GM23338 (cell line): ENCODE measurements at regions not wholly inside any gene's neighbourhood (a gene's known extent, or its start where the extent isn't known, plus 50 kb on each side); places are given as distances from the start of the nearest gene placed in this dataset.

ENCODE experiments used
- ATAC-seq: fragments of 200-7000 bp; cut with Tn5 transposase; 3 replicates; pipeline ENCODE4 v1.9.1; 2020
- DNase-seq: peaks from one replicate; pipeline ENCODE4 v3.0.0-alpha.2; 2015; ENCODE audit warnings: low spot score
- H2AFZ ChIP-seq: fragments of 200-600 bp; sonication (generic); 2 replicates; pipeline ENCODE4 v1.8.0; 2016; ENCODE audit warnings: antibody characterized with exemption, mild to moderate bottlenecking, moderate library complexity
- H3F3A ChIP-seq: fragments of 200-600 bp; sonication (generic); replicated peaks from 2 replicates; pipeline ENCODE4 v1.8.0; 2017; ENCODE audit warnings: antibody characterized with exemption, mixed run types, low read depth
- H3K27ac ChIP-seq: fragments of 200-600 bp; sonication (generic); 2 replicates; pipeline ENCODE4 v1.6.1; 2016; ENCODE audit warnings: low read depth
- H3K27me3 ChIP-seq: fragments of 200-600 bp; sonication (generic); 2 replicates; pipeline ENCODE4 v1.8.0; 2016; ENCODE audit warnings: mild to moderate bottlenecking, mixed run types, moderate library complexity; ENCODE audit not compliant: insufficient read depth
- H3K36me3 ChIP-seq: fragments of 200-600 bp; sonication (generic); 2 replicates; pipeline ENCODE4 v1.8.0; 2016; ENCODE audit warnings: mild to moderate bottlenecking; ENCODE audit not compliant: insufficient read depth
- H3K4me1 ChIP-seq: fragments of 200-600 bp; sonication (generic); 2 replicates; pipeline ENCODE4 v1.8.0; 2016; ENCODE audit warnings: mild to moderate bottlenecking, moderate library complexity; ENCODE audit not compliant: insufficient read depth
- H3K4me2 ChIP-seq: fragments of 200-600 bp; sonication (generic); 2 replicates; pipeline ENCODE4 v1.7.1; 2017; ENCODE audit warnings: mixed run types
- H3K4me3 ChIP-seq: fragments of 200-600 bp; sonication (generic); 2 replicates; pipeline ENCODE4 v1.6.1; 2016; ENCODE audit warnings: mixed run types
- H3K79me2 ChIP-seq: fragments of 200-600 bp; sonication (generic); replicated peaks from 2 replicates; pipeline ENCODE4 v1.8.0; 2017; ENCODE audit warnings: mild to moderate bottlenecking; ENCODE audit not compliant: insufficient read depth
- H3K9me2 ChIP-seq: fragments of 200-600 bp; sonication (generic); 2 replicates; pipeline ENCODE4 v1.8.0; 2017; ENCODE audit not compliant: insufficient read depth
- H4K20me1 ChIP-seq: fragments of 200-600 bp; sonication (generic); replicated peaks from 2 replicates; pipeline ENCODE4 v1.8.0; 2017; ENCODE audit warnings: mild to moderate bottlenecking; ENCODE audit not compliant: insufficient read depth
- H3K27ac Mint-ChIP-seq: 2 replicates; pipeline ENCODE4 v1.8.0; 2020; ENCODE audit warnings: inconsistent platforms, mild to moderate bottlenecking, moderate library complexity, mixed read lengths
- H3K27me3 Mint-ChIP-seq: 3 replicates; pipeline ENCODE4 v1.8.0; 2022; ENCODE audit warnings: low read depth, mild to moderate bottlenecking, moderate library complexity, mixed read lengths, inconsistent platforms; ENCODE audit not compliant: insufficient read depth, poor library complexity
- H3K36me3 Mint-ChIP-seq: 3 replicates; pipeline ENCODE4 v1.8.0; 2021; ENCODE audit warnings: low read depth, mild to moderate bottlenecking, inconsistent platforms, moderate library complexity, mixed read lengths
- H3K4me1 Mint-ChIP-seq: 3 replicates; pipeline ENCODE4 v1.8.0; 2020; ENCODE audit warnings: mild to moderate bottlenecking, inconsistent platforms, mixed read lengths
- H3K4me3 Mint-ChIP-seq: 3 replicates; pipeline ENCODE4 v1.8.0; 2021; ENCODE audit warnings: moderate library complexity, mild to moderate bottlenecking, inconsistent platforms, mixed read lengths
- H3K9me3 Mint-ChIP-seq: 3 replicates; pipeline ENCODE4 v1.8.0; 2020; ENCODE audit warnings: moderate library complexity, mild to moderate bottlenecking, inconsistent platforms, mixed read lengths
- CREB1 ChIP-seq: fragments of 250-450 bp; sonication (Bioruptor Pico); IDR thresholded peaks from 2 replicates; pipeline ENCODE4 v1.5.0; 2020; ENCODE audit warnings: low read depth, mild to moderate bottlenecking, moderate library complexity
- EZH2phosphoT487 ChIP-seq: fragments of 200-600 bp; sonication (generic); IDR thresholded peaks from one replicate; pipeline ENCODE4 v1.8.1; 2018; ENCODE audit warnings: antibody characterized with exemption; ENCODE audit not compliant: unreplicated experiment
- JUNB ChIP-seq: IDR thresholded peaks from one replicate; pipeline ENCODE4 v1.6.1; 2016; ENCODE audit warnings: antibody characterized with exemption; ENCODE audit not compliant: unreplicated experiment
- POLR2AphosphoS5 ChIP-seq: IDR thresholded peaks from 2 replicates; pipeline ENCODE4 v1.6.1; 2016; ENCODE audit warnings: antibody characterized with exemption, low read depth
- STAT1 ChIP-seq: IDR thresholded peaks from one replicate; pipeline ENCODE4 v1.6.1; 2016; ENCODE audit warnings: antibody characterized with exemption; ENCODE audit not compliant: unreplicated experiment
- ZNF331 ChIP-seq: fragments of 250-450 bp; sonication (Bioruptor Pico); IDR thresholded peaks from 2 replicates; pipeline ENCODE4 v1.5.0; 2020; ENCODE audit warnings: low read depth, mild to moderate bottlenecking, moderate library complexity
- TF ChIP-seq, protein P1 (sequence below): IDR thresholded peaks from 2 replicates; pipeline ENCODE4 v1.6.1; 2016; ENCODE audit warnings: antibody characterized with exemption
- TF ChIP-seq, protein P2 (sequence below): fragments of 250-450 bp; sonication (Bioruptor Pico); IDR thresholded peaks from 2 replicates; pipeline ENCODE4 v1.5.0; 2020; ENCODE audit warnings: mild to moderate bottlenecking, moderate library complexity

DNA sequence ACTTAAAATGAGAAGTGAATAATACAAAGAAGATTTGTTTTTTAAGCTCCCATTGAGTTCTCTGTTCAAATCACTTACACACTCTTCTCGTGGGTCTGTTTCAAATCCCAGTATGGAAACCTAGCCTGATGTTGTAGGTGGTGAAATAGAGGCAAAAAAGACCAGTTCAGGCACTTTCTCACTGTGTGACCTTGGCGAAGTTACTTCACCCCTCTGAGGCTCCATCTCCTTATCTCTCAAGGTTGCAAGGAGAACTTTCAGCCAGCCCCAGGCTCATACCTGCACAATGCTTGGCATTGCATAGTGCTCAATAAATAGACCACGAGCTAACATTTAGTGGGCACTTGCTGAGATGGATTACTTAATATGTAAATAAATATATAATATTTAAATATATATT, 90.1 kb downstream of the PRLHR start (continued):
- TF ChIP-seq, protein P1, sequence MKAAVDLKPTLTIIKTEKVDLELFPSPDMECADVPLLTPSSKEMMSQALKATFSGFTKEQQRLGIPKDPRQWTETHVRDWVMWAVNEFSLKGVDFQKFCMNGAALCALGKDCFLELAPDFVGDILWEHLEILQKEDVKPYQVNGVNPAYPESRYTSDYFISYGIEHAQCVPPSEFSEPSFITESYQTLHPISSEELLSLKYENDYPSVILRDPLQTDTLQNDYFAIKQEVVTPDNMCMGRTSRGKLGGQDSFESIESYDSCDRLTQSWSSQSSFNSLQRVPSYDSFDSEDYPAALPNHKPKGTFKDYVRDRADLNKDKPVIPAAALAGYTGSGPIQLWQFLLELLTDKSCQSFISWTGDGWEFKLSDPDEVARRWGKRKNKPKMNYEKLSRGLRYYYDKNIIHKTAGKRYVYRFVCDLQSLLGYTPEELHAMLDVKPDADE: no peak
- TF ChIP-seq EZH2phosphoT487 (no peak), JUNB (no peak), CREB1 (CRISPR knock-in tag) (no peak)

DNA sequence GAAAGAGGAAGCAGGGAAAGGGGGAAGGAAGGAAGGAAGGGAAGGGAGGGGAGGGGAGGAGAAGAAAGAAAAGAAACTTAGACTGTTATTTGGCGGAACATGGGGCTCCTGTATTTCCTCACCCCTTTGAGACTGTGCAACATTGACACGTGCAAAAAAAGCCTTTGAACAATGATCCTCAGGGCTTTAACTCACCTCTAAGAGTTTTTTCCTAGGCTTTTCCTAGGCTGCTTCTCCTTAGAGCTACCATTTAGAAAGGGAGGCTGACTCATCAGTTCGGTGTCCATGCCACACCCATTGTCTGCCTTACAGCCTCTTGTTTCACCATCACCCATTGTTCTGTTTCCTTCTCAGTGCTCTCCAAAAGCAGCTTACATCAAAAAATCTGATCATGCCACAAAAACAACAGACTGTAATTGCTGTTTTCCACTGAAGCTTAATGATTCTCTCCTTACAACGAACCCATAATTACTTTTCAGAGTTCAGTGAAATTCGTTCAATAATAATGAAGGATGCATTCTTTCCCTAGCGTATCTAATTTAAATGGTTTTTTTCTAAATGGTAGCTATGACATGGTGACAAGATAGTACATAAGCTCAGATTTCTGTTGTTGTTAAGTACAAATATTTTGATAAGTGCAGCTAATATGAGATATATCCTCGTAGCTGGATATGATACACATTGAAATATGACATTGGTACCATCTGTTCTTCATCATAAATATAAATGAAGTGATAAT, 90.8 kb downstream of the PRLHR start:
- H3K4me2 ChIP-seq: no peak overlapping the region
- DNase-seq (peak; percentile 37), ATAC-seq (peak; percentile 39; the same call in 1 of the 3 replicates)
- no peaks in the 10 kb centered on the region for H3K36me3 ChIP-seq
- H3K27ac Mint-ChIP-seq: no peak overlapping the region; the same call in 1 of the 2 replicates
- no peaks in the 10 kb centered on the region for H3K36me3 Mint-ChIP-seq
- no peaks in the 10 kb centered on the region for H3K27me3 Mint-ChIP-seq
- no peaks in the 10 kb centered on the region for H3K9me3 Mint-ChIP-seq
- H2AFZ ChIP-seq: peak overlapping the region; percentile 3; the same call in 1 of the 2 replicates
- H3K79me2 ChIP-seq: no peaks in the 10 kb centered on the region
- H3K4me3 ChIP-seq: no peak overlapping the region
- H3F3A ChIP-seq: no peaks in the 10 kb centered on the region
- no peaks in the 10 kb centered on the region for H3K27me3 ChIP-seq
- H3K9me2 ChIP-seq: peaks cover 3% of the 10 kb centered on the region; the same call in 1 of the 2 replicates
- no peak overlapping the region for H3K4me3 Mint-ChIP-seq
- H3K4me1 Mint-ChIP-seq: peaks cover 9% of the 10 kb centered on the region; the same call in 2 of the 3 replicates
- H4K20me1 ChIP-seq: no peaks in the 10 kb centered on the region
- H3K4me1 ChIP-seq: no peaks in the 10 kb centered on the region
- TF ChIP-seq, protein P2, sequence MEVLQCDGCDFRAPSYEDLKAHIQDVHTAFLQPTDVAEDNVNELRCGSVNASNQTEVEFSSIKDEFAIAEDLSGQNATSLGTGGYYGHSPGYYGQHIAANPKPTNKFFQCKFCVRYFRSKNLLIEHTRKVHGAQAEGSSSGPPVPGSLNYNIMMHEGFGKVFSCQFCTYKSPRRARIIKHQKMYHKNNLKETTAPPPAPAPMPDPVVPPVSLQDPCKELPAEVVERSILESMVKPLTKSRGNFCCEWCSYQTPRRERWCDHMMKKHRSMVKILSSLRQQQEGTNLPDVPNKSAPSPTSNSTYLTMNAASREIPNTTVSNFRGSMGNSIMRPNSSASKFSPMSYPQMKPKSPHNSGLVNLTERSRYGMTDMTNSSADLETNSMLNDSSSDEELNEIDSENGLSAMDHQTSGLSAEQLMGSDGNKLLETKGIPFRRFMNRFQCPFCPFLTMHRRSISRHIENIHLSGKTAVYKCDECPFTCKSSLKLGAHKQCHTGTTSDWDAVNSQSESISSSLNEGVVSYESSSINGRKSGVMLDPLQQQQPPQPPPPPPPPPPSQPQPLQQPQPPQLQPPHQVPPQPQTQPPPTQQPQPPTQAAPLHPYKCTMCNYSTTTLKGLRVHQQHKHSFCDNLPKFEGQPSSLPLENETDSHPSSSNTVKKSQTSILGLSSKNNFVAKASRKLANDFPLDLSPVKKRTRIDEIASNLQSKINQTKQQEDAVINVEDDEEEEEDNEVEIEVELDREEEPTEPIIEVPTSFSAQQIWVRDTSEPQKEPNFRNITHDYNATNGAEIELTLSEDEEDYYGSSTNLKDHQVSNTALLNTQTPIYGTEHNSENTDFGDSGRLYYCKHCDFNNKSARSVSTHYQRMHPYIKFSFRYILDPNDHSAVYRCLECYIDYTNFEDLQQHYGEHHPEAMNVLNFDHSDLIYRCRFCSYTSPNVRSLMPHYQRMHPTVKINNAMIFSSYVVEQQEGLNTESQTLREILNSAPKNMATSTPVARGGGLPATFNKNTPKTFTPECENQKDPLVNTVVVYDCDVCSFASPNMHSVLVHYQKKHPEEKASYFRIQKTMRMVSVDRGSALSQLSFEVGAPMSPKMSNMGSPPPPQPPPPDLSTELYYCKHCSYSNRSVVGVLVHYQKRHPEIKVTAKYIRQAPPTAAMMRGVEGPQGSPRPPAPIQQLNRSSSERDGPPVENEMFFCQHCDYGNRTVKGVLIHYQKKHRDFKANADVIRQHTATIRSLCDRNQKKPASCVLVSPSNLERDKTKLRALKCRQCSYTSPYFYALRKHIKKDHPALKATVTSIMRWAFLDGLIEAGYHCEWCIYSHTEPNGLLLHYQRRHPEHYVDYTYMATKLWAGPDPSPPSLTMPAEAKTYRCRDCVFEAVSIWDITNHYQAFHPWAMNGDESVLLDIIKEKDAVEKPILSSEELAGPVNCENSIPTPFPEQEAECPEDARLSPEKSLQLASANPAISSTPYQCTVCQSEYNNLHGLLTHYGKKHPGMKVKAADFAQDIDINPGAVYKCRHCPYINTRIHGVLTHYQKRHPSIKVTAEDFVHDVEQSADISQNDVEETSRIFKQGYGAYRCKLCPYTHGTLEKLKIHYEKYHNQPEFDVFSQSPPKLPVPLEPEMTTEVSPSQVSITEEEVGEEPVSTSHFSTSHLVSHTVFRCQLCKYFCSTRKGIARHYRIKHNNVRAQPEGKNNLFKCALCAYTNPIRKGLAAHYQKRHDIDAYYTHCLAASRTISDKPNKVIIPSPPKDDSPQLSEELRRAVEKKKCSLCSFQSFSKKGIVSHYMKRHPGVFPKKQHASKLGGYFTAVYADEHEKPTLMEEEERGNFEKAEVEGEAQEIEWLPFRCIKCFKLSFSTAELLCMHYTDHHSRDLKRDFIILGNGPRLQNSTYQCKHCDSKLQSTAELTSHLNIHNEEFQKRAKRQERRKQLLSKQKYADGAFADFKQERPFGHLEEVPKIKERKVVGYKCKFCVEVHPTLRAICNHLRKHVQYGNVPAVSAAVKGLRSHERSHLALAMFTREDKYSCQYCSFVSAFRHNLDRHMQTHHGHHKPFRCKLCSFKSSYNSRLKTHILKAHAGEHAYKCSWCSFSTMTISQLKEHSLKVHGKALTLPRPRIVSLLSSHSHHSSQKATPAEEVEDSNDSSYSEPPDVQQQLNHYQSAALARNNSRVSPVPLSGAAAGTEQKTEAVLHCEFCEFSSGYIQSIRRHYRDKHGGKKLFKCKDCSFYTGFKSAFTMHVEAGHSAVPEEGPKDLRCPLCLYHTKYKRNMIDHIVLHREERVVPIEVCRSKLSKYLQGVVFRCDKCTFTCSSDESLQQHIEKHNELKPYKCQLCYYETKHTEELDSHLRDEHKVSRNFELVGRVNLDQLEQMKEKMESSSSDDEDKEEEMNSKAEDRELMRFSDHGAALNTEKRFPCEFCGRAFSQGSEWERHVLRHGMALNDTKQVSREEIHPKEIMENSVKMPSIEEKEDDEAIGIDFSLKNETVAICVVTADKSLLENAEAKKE (CRISPR knock-in tag): no peak
- TF ChIP-seq STAT1 (no peak), POLR2AphosphoS5 (no peak), ZNF331 (no peak)
- no peak overlapping the region for H3K27ac ChIP-seq
